Astrocyte (in vitro differentiated cells and primary cell): ENCODE measurements at regions not wholly inside any gene's neighbourhood (a gene's known extent, or its start where the extent isn't known, plus 50 kb on each side); places are given as distances from the start of the nearest gene placed in this dataset.

ENCODE experiments used
- DNase-seq: peaks from one replicate; pipeline ENCODE4 v3.0.0-alpha.2; 2010; ENCODE audit warnings: low read depth
- FAIRE-seq: peaks from 2 replicates; lab custom pipeline; 2011; peaks lifted over from hg19 to GRCh38; lab: Jason Lieb, UNC
- H2AFZ ChIP-seq: 2 replicates; pipeline ENCODE4 v1.6.0; 2012; ENCODE audit warnings: low read depth, low read length, inconsistent platforms
- H3K27ac ChIP-seq: 2 replicates; pipeline ENCODE4 v1.5.1; 2011; ENCODE audit warnings: low read depth, low read length, inconsistent platforms
- H3K27me3 ChIP-seq: 2 replicates; pipeline ENCODE4 v1.6.0; 2011; ENCODE audit warnings: low read length, inconsistent platforms; ENCODE audit not compliant: insufficient read depth
- H3K36me3 ChIP-seq: 2 replicates; pipeline ENCODE4 v1.5.1; 2011; ENCODE audit warnings: low read length, inconsistent platforms; ENCODE audit not compliant: insufficient read depth
- H3K4me1 ChIP-seq: 2 replicates; pipeline ENCODE4 v1.5.1; 2011; ENCODE audit warnings: low read length, inconsistent platforms; ENCODE audit not compliant: insufficient read depth
- H3K4me2 ChIP-seq: 2 replicates; pipeline ENCODE4 v1.6.0; 2012; ENCODE audit warnings: low read length, inconsistent platforms
- H3K4me3 ChIP-seq: 2 replicates; pipeline ENCODE4 v1.5.1; 2011; ENCODE audit warnings: low read depth, mild to moderate bottlenecking, low read length, inconsistent platforms; ENCODE audit not compliant: insufficient read depth
- H3K79me2 ChIP-seq: 2 replicates; pipeline ENCODE4 v1.6.0; 2012; ENCODE audit warnings: mild to moderate bottlenecking, low read length, inconsistent platforms; ENCODE audit not compliant: insufficient read depth
- H3K9ac ChIP-seq: 2 replicates; pipeline ENCODE4 v1.6.0; 2012; ENCODE audit warnings: mild to moderate bottlenecking, low read length, inconsistent platforms
- H3K9me3 ChIP-seq: 2 replicates; pipeline ENCODE4 v1.5.1; 2012; ENCODE audit warnings: low read depth, mild to moderate bottlenecking, low read length, inconsistent platforms; ENCODE audit not compliant: insufficient read depth
- H4K20me1 ChIP-seq: 2 replicates; pipeline ENCODE4 v1.6.0; 2012; ENCODE audit warnings: low read length, inconsistent platforms; ENCODE audit not compliant: insufficient read depth
- H3K27ac Mint-ChIP-seq: one replicate; pipeline ENCODE4 v1.8.0; 2021; ENCODE audit warnings: mild to moderate bottlenecking, mixed read lengths; ENCODE audit not compliant: unreplicated experiment
- H3K27me3 Mint-ChIP-seq: one replicate; pipeline ENCODE4 v1.8.0; 2021; ENCODE audit warnings: low read depth, mixed read lengths; ENCODE audit not compliant: unreplicated experiment
- H3K36me3 Mint-ChIP-seq: one replicate; pipeline ENCODE4 v1.8.0; 2021; ENCODE audit warnings: low read depth, mixed read lengths; ENCODE audit not compliant: unreplicated experiment
- H3K4me1 Mint-ChIP-seq: one replicate; pipeline ENCODE4 v1.8.0; 2021; ENCODE audit warnings: low read depth, mixed read lengths; ENCODE audit not compliant: unreplicated experiment
- H3K4me3 Mint-ChIP-seq: one replicate; pipeline ENCODE4 v1.8.0; 2021; ENCODE audit warnings: mild to moderate bottlenecking, moderate library complexity, mixed read lengths; ENCODE audit not compliant: unreplicated experiment
- H3K9me3 Mint-ChIP-seq: one replicate; pipeline ENCODE4 v1.8.0; 2021; ENCODE audit warnings: mild to moderate bottlenecking, mixed read lengths; ENCODE audit not compliant: unreplicated experiment
- CTCF ChIP-seq: IDR thresholded peaks from 2 replicates; pipeline ENCODE4 v1.5.1; 2011; ENCODE audit warnings: low read depth, mild to moderate bottlenecking, inconsistent platforms, low read length, moderate library complexity; ENCODE audit not compliant: insufficient read depth
- EZH2 ChIP-seq: IDR thresholded peaks from 2 replicates; pipeline ENCODE4 v1.6.1; 2012; ENCODE audit warnings: mild to moderate bottlenecking, low read length, inconsistent platforms; ENCODE audit not compliant: insufficient read depth

GRCh38 chr14:78016532-78016931 lies 153.6 kb upstream of the NRXN3 start:
- no peaks in the 10 kb centered on the region for H3K27me3 ChIP-seq
- H3K4me2 ChIP-seq, result no peak overlapping the region
- peak; percentile 46 for DNase-seq
- TF ChIP-seq CTCF, result no peak
- TF ChIP-seq EZH2, result no peak
- H3K27ac ChIP-seq, result no peak overlapping the region
- H3K9ac ChIP-seq, result no peak overlapping the region
- peaks cover 4% of the 10 kb centered on the region for H3K27me3 Mint-ChIP-seq
- no peaks in the 10 kb centered on the region for H3K79me2 ChIP-seq
- H3K27ac Mint-ChIP-seq, result no peak overlapping the region
- H4K20me1 ChIP-seq, result no peaks in the 10 kb centered on the region
- no peak overlapping the region for H3K4me3 Mint-ChIP-seq
- H3K9me3 ChIP-seq, result no peaks in the 10 kb centered on the region
- H3K9me3 Mint-ChIP-seq, result no peaks in the 10 kb centered on the region
- H2AFZ ChIP-seq, result no peak overlapping the region
- FAIRE-seq, result no peak
- no peak overlapping the region for H3K4me3 ChIP-seq
- H3K4me1 ChIP-seq, result no peaks in the 10 kb centered on the region
- no peaks in the 10 kb centered on the region for H3K36me3 Mint-ChIP-seq
- H3K36me3 ChIP-seq, result no peaks in the 10 kb centered on the region
- H3K4me1 Mint-ChIP-seq, result no peaks in the 10 kb centered on the region

GRCh38 chr14:78018283-78018682 lies 151.9 kb upstream of the NRXN3 start:
- TF ChIP-seq EZH2 (no peak), CTCF (no peak)
- Mint-ChIP-seq H3K4me3 (no peak overlapping the region), H3K27me3 (no peaks in the 10 kb centered on the region), H3K36me3 (no peaks in the 10 kb centered on the region), H3K4me1 (no peaks in the 10 kb centered on the region), H3K9me3 (no peaks in the 10 kb centered on the region), H3K27ac (no peak overlapping the region)
- no peaks in the 10 kb centered on the region for H4K20me1 ChIP-seq
- no peak overlapping the region for H3K9ac ChIP-seq
- H3K79me2 ChIP-seq, result no peaks in the 10 kb centered on the region
- DNase-seq, result no peak
- no peaks in the 10 kb centered on the region for H3K4me1 ChIP-seq
- H3K4me2 ChIP-seq, result no peak overlapping the region
- FAIRE-seq, result no peak
- no peaks in the 10 kb centered on the region for H3K9me3 ChIP-seq
- no peaks in the 10 kb centered on the region for H3K27me3 ChIP-seq
- no peak overlapping the region for H3K4me3 ChIP-seq
- no peaks in the 10 kb centered on the region for H3K36me3 ChIP-seq
- H2AFZ ChIP-seq, result no peak overlapping the region
- no peak overlapping the region for H3K27ac ChIP-seq

- Mint-ChIP-seq H3K9me3 (peaks cover 2% of the 10 kb centered on the region), H3K36me3 (no peaks in the 10 kb centered on the region), H3K4me3 (no peak overlapping the region), H3K27ac (no peak overlapping the region), H3K4me1 (no peaks in the 10 kb centered on the region), H3K27me3 (peaks cover 5% of the 10 kb centered on the region)
- H3K9me3 ChIP-seq, result no peaks in the 10 kb centered on the region
- H3K9ac ChIP-seq, result no peak overlapping the region
- H3K27ac ChIP-seq, result no peak overlapping the region
- H3K36me3 ChIP-seq, result no peaks in the 10 kb centered on the region
- H3K4me2 ChIP-seq, result peak overlapping the region; percentile 67
- TF ChIP-seq EZH2 (no peak), CTCF (peak; percentile 62)
- no peaks in the 10 kb centered on the region for H4K20me1 ChIP-seq
- H3K4me1 ChIP-seq, result no peaks in the 10 kb centered on the region
- H2AFZ ChIP-seq, result peak overlapping the region; percentile 70
- no peaks in the 10 kb centered on the region for H3K27me3 ChIP-seq
- no peaks in the 10 kb centered on the region for H3K79me2 ChIP-seq
- FAIRE-seq, result no peak
- peak; percentile 32 for DNase-seq
- peak overlapping the region; percentile 8 for H3K4me3 ChIP-seq
These were observed 148.1 kb upstream of the NRXN3 start for GRCh38 chr14:78022059-78022458.
